GM12864 (cell line): ENCODE measurements at regions not wholly inside any gene's neighbourhood (a gene's known extent, or its start where the extent isn't known, plus 50 kb on each side); places are given as distances from the start of the nearest gene placed in this dataset.

Experiments used
- DNase-seq: peaks from one replicate; pipeline ENCODE4 v3.0.0-alpha.2; 2011; ENCODE audit warnings: low read depth
- H3K4me3 ChIP-seq: 2 replicates; pipeline ENCODE4 v1.5.1; 2011; ENCODE audit warnings: mild to moderate bottlenecking, low read depth, low read length, control low read depth
- CTCF ChIP-seq: IDR thresholded peaks from 2 replicates; pipeline ENCODE4 v1.5.1; 2011; ENCODE audit warnings: low read depth, mild to moderate bottlenecking, moderate library complexity, low read length, control low read depth, inconsistent platforms; ENCODE audit errors: missing control alignments

GRCh38 chr2:192286093-192286701 is 91.5 kb upstream of the TMEFF2 start:
- no peak for DNase-seq
- TF ChIP-seq CTCF, result peak; percentile 36
- no peak overlapping the region for H3K4me3 ChIP-seq

GRCh38 chr2:192283450-192283849 is 88.7 kb upstream of the TMEFF2 start:
- no peak for DNase-seq
- no peak overlapping the region for H3K4me3 ChIP-seq
- no peak for TF ChIP-seq CTCF

- TF ChIP-seq CTCF, result no peak
- no peak for DNase-seq
- no peak overlapping the region for H3K4me3 ChIP-seq
These were observed 84.0 kb upstream of the TMEFF2 start for GRCh38 chr2:192278701-192279100.

- DNase-seq, result no peak
- H3K4me3 ChIP-seq, result no peak overlapping the region
- no peak for TF ChIP-seq CTCF
These were observed 82.9 kb upstream of the TMEFF2 start for GRCh38 chr2:192277494-192278109.

GRCh38 chr2:192275632-192276031 is 80.9 kb upstream of the TMEFF2 start:
- DNase-seq, result no peak
- H3K4me3 ChIP-seq, result no peak overlapping the region
- no peak for TF ChIP-seq CTCF

- DNase-seq, result no peak
- TF ChIP-seq CTCF, result no peak
- H3K4me3 ChIP-seq, result no peak overlapping the region
These were observed 72.8 kb upstream of the TMEFF2 start for GRCh38 chr2:192267484-192267883.

- TF ChIP-seq CTCF, result no peak
- no peak for DNase-seq
- no peak overlapping the region for H3K4me3 ChIP-seq
These were observed 71.0 kb upstream of the TMEFF2 start for GRCh38 chr2:192265751-192266150.
